ENCODE measurements at regions not wholly inside any gene's neighbourhood (a gene's known extent, or its start where the extent isn't known, plus 50 kb on each side); places are given as distances from the start of the nearest gene placed in this dataset.

DNA sequence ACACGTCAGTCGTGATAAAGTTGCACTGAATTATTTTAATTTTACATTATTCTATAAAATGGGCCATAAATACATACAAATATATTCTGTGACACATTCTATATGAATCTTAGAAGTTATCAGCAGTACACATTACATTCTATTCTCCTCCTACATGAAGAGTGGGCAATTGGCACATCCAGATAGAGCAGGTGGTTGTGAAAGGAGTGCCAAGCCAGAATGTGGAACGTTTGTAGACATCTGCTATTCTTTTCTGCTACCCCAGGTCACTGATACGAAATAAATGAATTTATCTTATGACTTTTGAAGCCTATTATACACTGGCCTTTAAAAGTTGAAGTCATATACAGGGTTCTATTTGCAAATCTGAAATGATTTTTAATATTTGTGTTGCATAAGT is 373.2 kb downstream of the PCDH17 start:
- TF ChIP-seq, protein P1, sequence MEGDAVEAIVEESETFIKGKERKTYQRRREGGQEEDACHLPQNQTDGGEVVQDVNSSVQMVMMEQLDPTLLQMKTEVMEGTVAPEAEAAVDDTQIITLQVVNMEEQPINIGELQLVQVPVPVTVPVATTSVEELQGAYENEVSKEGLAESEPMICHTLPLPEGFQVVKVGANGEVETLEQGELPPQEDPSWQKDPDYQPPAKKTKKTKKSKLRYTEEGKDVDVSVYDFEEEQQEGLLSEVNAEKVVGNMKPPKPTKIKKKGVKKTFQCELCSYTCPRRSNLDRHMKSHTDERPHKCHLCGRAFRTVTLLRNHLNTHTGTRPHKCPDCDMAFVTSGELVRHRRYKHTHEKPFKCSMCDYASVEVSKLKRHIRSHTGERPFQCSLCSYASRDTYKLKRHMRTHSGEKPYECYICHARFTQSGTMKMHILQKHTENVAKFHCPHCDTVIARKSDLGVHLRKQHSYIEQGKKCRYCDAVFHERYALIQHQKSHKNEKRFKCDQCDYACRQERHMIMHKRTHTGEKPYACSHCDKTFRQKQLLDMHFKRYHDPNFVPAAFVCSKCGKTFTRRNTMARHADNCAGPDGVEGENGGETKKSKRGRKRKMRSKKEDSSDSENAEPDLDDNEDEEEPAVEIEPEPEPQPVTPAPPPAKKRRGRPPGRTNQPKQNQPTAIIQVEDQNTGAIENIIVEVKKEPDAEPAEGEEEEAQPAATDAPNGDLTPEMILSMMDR (IDR thresholded peaks at IDR 0.05): no peak
- no peak for TF ChIP-seq POLR2A (IDR thresholded peaks at IDR 0.05)

All from gastroesophageal sphincter (tissue), 3 donors.